GM23248 (cell line): ENCODE measurements at regions not wholly inside any gene's neighbourhood (a gene's known extent, or its start where the extent isn't known, plus 50 kb on each side); places are given as distances from the start of the nearest gene placed in this dataset.

ENCODE experiments used
- DNase-seq: peaks from one replicate; pipeline ENCODE4 v3.0.0-alpha.2; 2015
- H2AFZ ChIP-seq: fragments of 200-600 bp; sonication (generic); 2 replicates; pipeline ENCODE4 v1.6.1; 2016; ENCODE audit warnings: antibody characterized with exemption
- H3F3A ChIP-seq: fragments of 200-600 bp; sonication (generic); 2 replicates; pipeline ENCODE4 v1.6.1; 2016; ENCODE audit warnings: mild to moderate bottlenecking, antibody characterized with exemption, mixed run types; ENCODE audit not compliant: insufficient read depth
- H3K27ac ChIP-seq: fragments of 200-600 bp; sonication (generic); 2 replicates; pipeline ENCODE4 v1.5.1; 2016; ENCODE audit warnings: mild to moderate bottlenecking
- H3K27me3 ChIP-seq: fragments of 200-600 bp; sonication (generic); replicated peaks from 2 replicates; pipeline ENCODE4 v1.6.1; 2016; ENCODE audit warnings: mild to moderate bottlenecking; ENCODE audit not compliant: insufficient read depth
- H3K36me3 ChIP-seq: fragments of 200-600 bp; sonication (generic); 2 replicates; pipeline ENCODE4 v1.6.1; 2016; ENCODE audit warnings: low read depth, mild to moderate bottlenecking
- H3K4me1 ChIP-seq: fragments of 200-600 bp; sonication (generic); 2 replicates; pipeline ENCODE4 v1.6.1; 2016; ENCODE audit warnings: mild to moderate bottlenecking; ENCODE audit not compliant: insufficient read depth
- H3K4me2 ChIP-seq: fragments of 200-600 bp; sonication (generic); one replicate; pipeline ENCODE4 v1.6.1; 2016; ENCODE audit warnings: mild to moderate bottlenecking; ENCODE audit not compliant: unreplicated experiment
- H3K4me3 ChIP-seq: fragments of 200-600 bp; sonication (generic); 2 replicates; pipeline ENCODE4 v1.5.1; 2016; ENCODE audit warnings: mild to moderate bottlenecking
- H3K79me2 ChIP-seq: fragments of 200-600 bp; sonication (generic); 2 replicates; pipeline ENCODE4 v1.6.1; 2016; ENCODE audit warnings: mild to moderate bottlenecking; ENCODE audit not compliant: insufficient read depth
- H3K9ac ChIP-seq: fragments of 200-600 bp; sonication (generic); 2 replicates; pipeline ENCODE4 v1.6.1; 2016; ENCODE audit warnings: mild to moderate bottlenecking
- H3K9me2 ChIP-seq: fragments of 200-600 bp; sonication (generic); 2 replicates; pipeline ENCODE4 v1.6.1; 2016; ENCODE audit warnings: mixed run types, mild to moderate bottlenecking, moderate library complexity; ENCODE audit not compliant: insufficient read depth
- H3K9me3 ChIP-seq: fragments of 200-600 bp; sonication (generic); one replicate; pipeline ENCODE4 v1.6.1; 2017; ENCODE audit warnings: low read depth
- H4K20me1 ChIP-seq: fragments of 200-600 bp; sonication (generic); 2 replicates; pipeline ENCODE4 v1.6.0; 2016; ENCODE audit not compliant: insufficient read depth
- EZH2 ChIP-seq: fragments of 200-600 bp; sonication (generic); IDR thresholded peaks from 2 replicates; pipeline ENCODE4 v1.6.1; 2018; ENCODE audit warnings: antibody characterized with exemption, mild to moderate bottlenecking; ENCODE audit not compliant: insufficient read depth, poor library complexity, severe bottlenecking
- EZH2phosphoT487 ChIP-seq: fragments of 200-600 bp; sonication (generic); IDR thresholded peaks from 2 replicates; pipeline ENCODE4 v1.6.1; 2018; ENCODE audit warnings: antibody characterized with exemption, moderate library complexity, mild to moderate bottlenecking, low read depth; ENCODE audit not compliant: insufficient read depth
- WGBS, 2 experiments: methylation state at CpG; one replicate each; pipeline ENCODE4 v1.1.6; 2015 to 2017; ENCODE audit warnings: low lambda C conversion rate in 2 of 2, low coverage in 1 of 2; ENCODE audit errors: missing lambda C conversion rate in 2 of 2; 5-methylcytosine and 5-hydroxymethylcytosine counted together
- in situ Hi-C: fragments of 300-500 bp; cut with MboI; formaldehyde crosslinking; loops from 2 replicates; pipeline ENCODE4 v1.15.0; 2020

DNA sequence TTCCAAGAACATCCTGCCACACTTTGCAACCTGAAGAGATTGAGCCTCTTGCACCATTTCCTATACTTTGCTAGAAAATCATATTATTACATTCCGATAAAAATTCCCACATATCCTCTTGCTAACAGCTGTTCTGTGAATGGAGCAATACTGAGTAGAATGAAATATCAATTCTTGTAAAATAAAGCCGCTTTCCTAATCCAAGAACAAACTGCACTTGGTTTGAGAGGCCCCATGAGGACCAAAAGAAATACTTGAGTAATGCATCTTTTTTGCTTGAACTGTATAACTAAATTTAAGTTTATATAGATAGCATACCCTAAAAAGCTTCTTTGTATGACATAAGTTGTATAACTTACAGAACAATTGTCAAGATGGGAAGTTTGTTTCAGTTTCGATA is 632.4 kb upstream of the SLC8A1 start:
- TF ChIP-seq EZH2 (no peak), EZH2phosphoT487 (no peak)

DNA sequence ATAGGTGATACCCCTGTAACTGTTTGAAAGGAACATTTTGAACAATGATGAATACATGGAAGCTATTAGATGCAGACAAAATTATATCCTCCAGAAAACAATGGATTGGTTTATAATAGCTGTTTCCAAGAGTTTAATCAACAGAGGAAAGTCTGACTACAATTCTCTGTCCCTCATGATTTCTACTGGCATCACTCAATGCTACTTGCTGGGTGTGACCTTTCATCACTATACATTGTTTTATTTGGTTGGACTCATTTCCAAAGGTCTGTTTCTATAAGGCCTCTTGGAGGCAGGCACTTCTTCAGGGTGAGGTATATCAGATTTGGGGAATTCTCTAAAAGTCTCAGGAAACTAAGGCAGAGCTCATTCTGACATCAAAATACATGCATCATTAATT is 636.1 kb upstream of the SLC8A1 start:
- Histone ChIP-seq H3K4me3 (no peak overlapping the region), H3K27me3 (no peaks in the 10 kb centered on the region), H3K9ac (no peak overlapping the region), H4K20me1 (no peaks in the 10 kb centered on the region), H3K4me2 (no peak overlapping the region), H3K4me1 (no peaks in the 10 kb centered on the region), H3K79me2 (no peaks in the 10 kb centered on the region), H3K27ac (no peak overlapping the region), H3F3A (no peaks in the 10 kb centered on the region), H2AFZ (no peak overlapping the region), H3K36me3 (no peaks in the 10 kb centered on the region), H3K9me3 (no peaks in the 10 kb centered on the region), H3K9me2 (no peaks in the 10 kb centered on the region)
- in situ Hi-C loops: no loop called here
- no peak for TF ChIP-seq EZH2phosphoT487
- TF ChIP-seq EZH2: no peak
- no peak for DNase-seq

More for the DNA sequence above, 632.4 kb upstream of the SLC8A1 start:
- Histone ChIP-seq H3F3A (no peaks in the 10 kb centered on the region), H3K79me2 (no peaks in the 10 kb centered on the region), H3K27me3 (no peaks in the 10 kb centered on the region), H4K20me1 (no peaks in the 10 kb centered on the region), H3K27ac (no peak overlapping the region), H3K4me3 (no peak overlapping the region), H2AFZ (no peak overlapping the region), H3K9me3 (no peaks in the 10 kb centered on the region), H3K9ac (no peak overlapping the region), H3K9me2 (no peaks in the 10 kb centered on the region), H3K4me2 (no peak overlapping the region), H3K4me1 (no peaks in the 10 kb centered on the region), H3K36me3 (no peaks in the 10 kb centered on the region)
- 28 to 37% methylated on average over 3 of the region's 3 CpGs for WGBS, 2 experiments
- DNase-seq: no peak
- in situ Hi-C loops: no loop called here

DNA sequence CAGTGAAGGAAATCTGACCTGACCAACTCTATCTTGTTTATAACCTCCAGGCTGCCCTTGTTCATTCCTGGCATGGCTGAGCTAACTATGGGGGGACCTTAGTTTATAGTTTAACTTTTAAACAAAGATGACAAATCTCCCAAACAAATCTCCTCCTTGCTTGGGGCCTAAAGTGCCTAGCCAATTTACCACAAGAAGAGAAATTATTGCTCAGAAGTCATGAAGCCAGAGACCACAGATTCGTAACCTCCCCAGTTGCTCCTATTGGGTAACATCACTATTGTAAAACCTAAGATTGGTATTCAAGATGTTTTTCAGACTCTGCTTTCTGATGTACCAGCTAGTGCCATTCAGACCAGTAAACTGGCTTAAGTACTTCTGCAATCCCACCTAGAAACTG is 649.4 kb upstream of the SLC8A1 start:
- H3F3A ChIP-seq: no peaks in the 10 kb centered on the region
- no peaks in the 10 kb centered on the region for H3K9me2 ChIP-seq
- TF ChIP-seq EZH2: no peak
- no peak for TF ChIP-seq EZH2phosphoT487
- no peak overlapping the region for H3K9ac ChIP-seq
- H4K20me1 ChIP-seq: no peaks in the 10 kb centered on the region
- no peaks in the 10 kb centered on the region for H3K36me3 ChIP-seq
- in situ Hi-C loops: no loop called here
- WGBS, 2 experiments: 15 to 32% methylated on average over 1 of the region's 1 CpG
- H3K4me2 ChIP-seq: no peak overlapping the region
- no peak for DNase-seq
- H3K27ac ChIP-seq: no peak overlapping the region
- no peaks in the 10 kb centered on the region for H3K27me3 ChIP-seq
- H3K79me2 ChIP-seq: no peaks in the 10 kb centered on the region
- H3K4me3 ChIP-seq: no peak overlapping the region
- no peaks in the 10 kb centered on the region for H3K9me3 ChIP-seq
- no peak overlapping the region for H2AFZ ChIP-seq
- no peaks in the 10 kb centered on the region for H3K4me1 ChIP-seq

DNA sequence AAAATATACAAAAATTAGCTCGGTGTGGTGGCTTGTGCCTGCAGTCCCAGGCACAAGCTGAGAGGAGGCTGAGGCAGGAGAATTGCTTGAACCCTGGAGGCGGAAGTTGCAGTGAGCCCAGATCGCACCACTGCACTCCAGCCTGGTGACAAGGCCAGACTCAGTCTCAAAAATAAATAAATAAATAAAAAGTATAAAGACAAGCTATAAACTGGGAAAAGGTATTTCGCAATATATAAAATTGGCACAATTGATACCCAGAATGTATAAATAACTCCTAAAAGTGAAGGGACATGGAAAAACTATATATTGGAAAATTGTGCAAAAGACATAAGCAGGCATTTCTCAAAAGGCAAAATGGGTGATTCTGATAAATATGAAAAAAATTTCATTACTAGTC is 657.9 kb upstream of the SLC8A1 start:
- 59% methylated on average over 4 of the region's 4 CpGs for WGBS, 2 experiments
- TF ChIP-seq EZH2 (no peak), EZH2phosphoT487 (no peak)
- DNase-seq: no peak

GRCh38 chr2:41111836-41112627 is 660.1 kb upstream of the SLC8A1 start:
- Histone ChIP-seq H2AFZ (no peak overlapping the region), H3K4me2 (no peak overlapping the region), H3K27ac (no peak overlapping the region), H3K9ac (no peak overlapping the region), H3F3A (no peaks in the 10 kb centered on the region), H3K9me2 (no peaks in the 10 kb centered on the region), H3K36me3 (no peaks in the 10 kb centered on the region), H4K20me1 (no peaks in the 10 kb centered on the region), H3K27me3 (no peaks in the 10 kb centered on the region), H3K79me2 (no peaks in the 10 kb centered on the region), H3K4me1 (no peaks in the 10 kb centered on the region), H3K4me3 (no peak overlapping the region), H3K9me3 (no peaks in the 10 kb centered on the region)
- in situ Hi-C loops: no loop called here
- no peak for DNase-seq
- WGBS, 2 experiments: 35 to 40% methylated on average over 5 of the region's 5 CpGs
- TF ChIP-seq EZH2: no peak
- TF ChIP-seq EZH2phosphoT487: no peak

More for the DNA sequence above, 657.9 kb upstream of the SLC8A1 start:
- Histone ChIP-seq H3K9ac (no peak overlapping the region), H3K36me3 (no peaks in the 10 kb centered on the region), H3K9me2 (no peaks in the 10 kb centered on the region), H3K4me1 (no peaks in the 10 kb centered on the region), H3K27me3 (no peaks in the 10 kb centered on the region), H3K4me3 (no peak overlapping the region), H3K79me2 (no peaks in the 10 kb centered on the region), H3K9me3 (no peaks in the 10 kb centered on the region), H2AFZ (no peak overlapping the region), H4K20me1 (no peaks in the 10 kb centered on the region), H3K27ac (no peak overlapping the region), H3F3A (no peaks in the 10 kb centered on the region), H3K4me2 (no peak overlapping the region)
- in situ Hi-C loops: no loop called here
